ENCODE measurements at regions not wholly inside any gene's neighbourhood (a gene's known extent, or its start where the extent isn't known, plus 50 kb on each side); places are given as distances from the start of the nearest gene placed in this dataset.

GRCh38 chr20:48010623-48011022 is 225.3 kb upstream of the SULF2 start:
- TF ChIP-seq REST (IDR thresholded peaks at IDR 0.05; ENCODE audit: low read depth) (no peak), FOXM1 (IDR thresholded peaks at IDR 0.05; ENCODE audit: borderline replicate concordance, low read depth) (no peak), EP300 (IDR thresholded peaks at IDR 0.05; ENCODE audit: borderline replicate concordance) (no peak), TAF1 (IDR thresholded peaks at IDR 0.05; ENCODE audit: low read depth) (no peak), RAD21 (IDR thresholded peaks at IDR 0.05; ENCODE audit: low read depth) (no peak), EGR1 (IDR thresholded peaks at IDR 0.05) (no peak), ZBTB7A (IDR thresholded peaks at IDR 0.05; ENCODE audit: low read depth) (no peak), YY1 (IDR thresholded peaks at IDR 0.05; ENCODE audit: low read depth) (no peak), NFIC (IDR thresholded peaks at IDR 0.05) (no peak), CREB1 (IDR thresholded peaks at IDR 0.05; ENCODE audit: low read depth) (no peak), TEAD4 (IDR thresholded peaks at IDR 0.05) (no peak), CEBPB (IDR thresholded peaks at IDR 0.05) (no peak), USF1 (IDR thresholded peaks at IDR 0.05) (no peak), TCF12 (IDR thresholded peaks at IDR 0.05; ENCODE audit: low read depth) (no peak), MAX (IDR thresholded peaks at IDR 0.05) (no peak)

GRCh38 chr20:48008850-48009515 is 223.7 kb upstream of the SULF2 start:
- TF ChIP-seq CREB1 (IDR thresholded peaks at IDR 0.05; ENCODE audit: low read depth) (no peak), FOXM1 (IDR thresholded peaks at IDR 0.05; ENCODE audit: borderline replicate concordance, low read depth) (no peak), CEBPB (IDR thresholded peaks at IDR 0.05) (no peak), EGR1 (IDR thresholded peaks at IDR 0.05) (no peak), YY1 (IDR thresholded peaks at IDR 0.05; ENCODE audit: low read depth) (no peak), USF1 (IDR thresholded peaks at IDR 0.05) (no peak), ZBTB7A (IDR thresholded peaks at IDR 0.05; ENCODE audit: low read depth) (no peak), EP300 (IDR thresholded peaks at IDR 0.05; ENCODE audit: borderline replicate concordance) (no peak), REST (IDR thresholded peaks at IDR 0.05; ENCODE audit: low read depth) (no peak), TAF1 (IDR thresholded peaks at IDR 0.05; ENCODE audit: low read depth) (no peak), RAD21 (IDR thresholded peaks at IDR 0.05; ENCODE audit: low read depth) (no peak), TEAD4 (IDR thresholded peaks at IDR 0.05) (no peak), TCF12 (IDR thresholded peaks at IDR 0.05; ENCODE audit: low read depth) (no peak), NFIC (IDR thresholded peaks at IDR 0.05) (no peak), MAX (IDR thresholded peaks at IDR 0.05) (no peak)

GRCh38 chr20:48007351-48007750 is 222.1 kb upstream of the SULF2 start:
- TF ChIP-seq TEAD4 (IDR thresholded peaks at IDR 0.05) (no peak), NFIC (IDR thresholded peaks at IDR 0.05) (no peak), YY1 (IDR thresholded peaks at IDR 0.05; ENCODE audit: low read depth) (no peak), TCF12 (IDR thresholded peaks at IDR 0.05; ENCODE audit: low read depth) (no peak), EGR1 (IDR thresholded peaks at IDR 0.05) (no peak), CEBPB (IDR thresholded peaks at IDR 0.05) (no peak), RAD21 (IDR thresholded peaks at IDR 0.05; ENCODE audit: low read depth) (no peak), REST (IDR thresholded peaks at IDR 0.05; ENCODE audit: low read depth) (no peak), EP300 (IDR thresholded peaks at IDR 0.05; ENCODE audit: borderline replicate concordance) (no peak), MAX (IDR thresholded peaks at IDR 0.05) (no peak), TAF1 (IDR thresholded peaks at IDR 0.05; ENCODE audit: low read depth) (no peak), USF1 (IDR thresholded peaks at IDR 0.05) (no peak), ZBTB7A (IDR thresholded peaks at IDR 0.05; ENCODE audit: low read depth) (no peak), CREB1 (IDR thresholded peaks at IDR 0.05; ENCODE audit: low read depth) (no peak), FOXM1 (IDR thresholded peaks at IDR 0.05; ENCODE audit: borderline replicate concordance, low read depth) (no peak)

All from Ishikawa (cell line).